H1 (cell line): ENCODE measurements at regions not wholly inside any gene's neighbourhood (a gene's known extent, or its start where the extent isn't known, plus 50 kb on each side); places are given as distances from the start of the nearest gene placed in this dataset.

ENCODE experiments used
- CTCF ChIA-PET: fragments of 300-600 bp; sonication (Branson Sonifier 250); formaldehyde crosslinking; loops from one replicate; lab custom pipeline; 2021; ENCODE audit not compliant: partially characterized antibody; lab: Charles Lee
- POLR2A ChIA-PET: fragments of 300-600 bp; sonication (Branson Sonifier 250); formaldehyde crosslinking; loops from one replicate; lab custom pipeline; 2021; ENCODE audit warnings: inconsistent platforms; ENCODE audit not compliant: partially characterized antibody; lab: Charles Lee
- DNase-seq, 2 experiments: peaks; one replicate each; pipeline versions ENCODE4 v3.0.0 to v3.0.0-alpha.2; 2010 to 2022; ENCODE audit warnings: low spot score in 2 of 2, low read depth in 1 of 2, mixed read lengths in 1 of 2
- FAIRE-seq: peaks from 2 replicates; lab custom pipeline; 2011; peaks lifted over from hg19 to GRCh38; lab: Jason Lieb, UNC
- H2AFZ ChIP-seq: 2 replicates; pipeline ENCODE4 v1.8.1; 2012; ENCODE audit warnings: low read length, inconsistent platforms
- H2AK5ac ChIP-seq: 2 replicates; pipeline ENCODE4 v1.6.1; 2013; ENCODE audit warnings: low read depth, low read length
- H2BK120ac ChIP-seq: replicated peaks from 2 replicates; pipeline ENCODE3; 2013; ENCODE audit warnings: low read depth, low read length, inconsistent platforms
- H2BK12ac ChIP-seq: 2 replicates; pipeline ENCODE4 v1.6.1; 2013; ENCODE audit warnings: low read depth, low read length
- H2BK15ac ChIP-seq: 2 replicates; pipeline ENCODE4 v1.6.1; 2013; ENCODE audit warnings: low read length
- H2BK20ac ChIP-seq: 2 replicates; pipeline ENCODE4 v1.6.1; 2013; ENCODE audit warnings: low read length
- H2BK5ac ChIP-seq: 2 replicates; pipeline ENCODE4 v1.6.1; 2013; ENCODE audit warnings: low read depth, low read length
- H3K14ac ChIP-seq: 2 replicates; pipeline ENCODE4 v1.6.1; 2013; ENCODE audit warnings: inconsistent platforms; ENCODE audit not compliant: insufficient read length
- H3K18ac ChIP-seq: 2 replicates; pipeline ENCODE4 v1.6.1; 2013; ENCODE audit warnings: low read length; ENCODE audit errors: extremely low read depth
- H3K23ac ChIP-seq: 2 replicates; pipeline ENCODE4 v1.6.1; 2013; ENCODE audit warnings: inconsistent platforms; ENCODE audit not compliant: insufficient read length
- H3K23me2 ChIP-seq: 2 replicates; pipeline ENCODE4 v1.6.1; 2013; ENCODE audit warnings: low read depth, low read length
- H3K27ac ChIP-seq: 2 replicates; pipeline ENCODE4 v1.6.1; 2011; ENCODE audit warnings: low read depth, low read length, inconsistent platforms
- H3K27me3 ChIP-seq, 4 experiments: replicated peaks in 1 of 4; 1 replicate in 1 of 4; 2 replicates in 3 of 4; pipeline versions ENCODE4 v1.6.1 to v1.8.1; 2011 to 2013; ENCODE audit warnings: low read length in 3 of 4, mild to moderate bottlenecking in 3 of 4, inconsistent platforms in 2 of 4, mixed read lengths in 2 of 4, moderate library complexity in 1 of 4; ENCODE audit not compliant: control insufficient read depth in 3 of 4, insufficient read depth in 3 of 4; ENCODE audit errors: extremely low read depth in 1 of 4
- H3K36me3 ChIP-seq, 4 experiments: 2 replicates each; pipeline versions ENCODE4 v1.6.1 to v1.8.1; 2011 to 2013; ENCODE audit warnings: mild to moderate bottlenecking in 4 of 4, low read length in 3 of 4, moderate library complexity in 2 of 4, control low read depth in 1 of 4, inconsistent platforms in 1 of 4; ENCODE audit not compliant: insufficient read depth in 4 of 4, control insufficient read depth in 2 of 4
- H3K4ac ChIP-seq: replicated peaks from 2 replicates; pipeline ENCODE3; 2013; ENCODE audit warnings: low read length, low read depth, mixed read lengths, inconsistent platforms; ENCODE audit not compliant: insufficient read length
- H3K4me1 ChIP-seq, 4 experiments: replicated peaks in 1 of 4; 1 replicate in 1 of 4; 2 replicates in 3 of 4; pipeline versions ENCODE4 v1.6.1 to v1.8.1; 2011 to 2013; ENCODE audit warnings: low read length in 3 of 4, inconsistent platforms in 2 of 4, mixed read lengths in 1 of 4; ENCODE audit not compliant: insufficient read depth in 4 of 4, control insufficient read depth in 3 of 4
- H3K4me2 ChIP-seq, 2 experiments: 2 replicates each; pipeline versions ENCODE4 v1.6.1 to v1.8.1; 2011 to 2013; ENCODE audit warnings: low read depth in 2 of 2, low read length in 2 of 2, control low read depth in 1 of 2, inconsistent platforms in 1 of 2, mild to moderate bottlenecking in 1 of 2; ENCODE audit not compliant: insufficient read depth in 1 of 2
- H3K4me3 ChIP-seq, 4 experiments: fragments of 200-600, 300-600 bp in 1 of 4; sonication (generic), shearing (Covaris generic), sonication (Bioruptor Twin) in 1 of 4; 2 replicates each; pipeline versions ENCODE4 v1.5.1 to v1.8.1; 2011 to 2016; ENCODE audit warnings: low read length in 4 of 4, low read depth in 3 of 4, control low read depth in 2 of 4, inconsistent platforms in 2 of 4, mild to moderate bottlenecking in 2 of 4, mixed read lengths in 1 of 4, moderate library complexity in 1 of 4; ENCODE audit not compliant: insufficient read depth in 2 of 4; ENCODE audit errors: extremely low read depth in 1 of 4
- H3K56ac ChIP-seq: replicated peaks from 2 replicates; pipeline ENCODE3; 2013; ENCODE audit warnings: low read depth, mild to moderate bottlenecking, mixed read lengths, low read length, inconsistent platforms; ENCODE audit not compliant: insufficient read length
- H3K79me1 ChIP-seq: 2 replicates; pipeline ENCODE4 v1.6.1; 2013; ENCODE audit warnings: low read depth, low read length, control low read depth
- H3K79me2 ChIP-seq, 2 experiments: 2 replicates each; pipeline versions ENCODE4 v1.6.1 to v1.8.1; 2012 to 2013; ENCODE audit warnings: low read length in 2 of 2, mild to moderate bottlenecking in 2 of 2, inconsistent platforms in 1 of 2; ENCODE audit not compliant: insufficient read depth in 2 of 2, control insufficient read depth in 1 of 2
- H3K9ac ChIP-seq, 4 experiments: replicated peaks in 1 of 4; 1 replicate in 1 of 4; 2 replicates in 3 of 4; pipeline versions ENCODE4 v1.6.1 to v1.8.1; 2011 to 2013; ENCODE audit warnings: low read depth in 3 of 4, low read length in 3 of 4, control low read depth in 2 of 4, mild to moderate bottlenecking in 2 of 4, moderate library complexity in 2 of 4, inconsistent platforms in 1 of 4; ENCODE audit errors: extremely low read depth in 1 of 4
- H3K9me3 ChIP-seq, 2 experiments: 2 replicates each; pipeline versions ENCODE4 v1.6.1 to v1.8.1; 2012 to 2013; ENCODE audit warnings: mild to moderate bottlenecking in 2 of 2, moderate library complexity in 2 of 2, control low read depth in 1 of 2, inconsistent platforms in 1 of 2, low read depth in 1 of 2, low read length in 1 of 2, mixed read lengths in 1 of 2; ENCODE audit not compliant: insufficient read depth in 2 of 2
- H4K20me1 ChIP-seq, 2 experiments: replicated peaks in 1 of 2; 2 replicates each; pipeline versions ENCODE3 to v1.8.1; 2011 to 2013; ENCODE audit warnings: inconsistent platforms in 2 of 2, low read length in 2 of 2, mild to moderate bottlenecking in 1 of 2; ENCODE audit not compliant: insufficient read depth in 2 of 2, control insufficient read depth in 1 of 2
- H4K5ac ChIP-seq: 2 replicates; pipeline ENCODE4 v1.6.1; 2013; ENCODE audit warnings: low read length, low read depth, mixed read lengths, inconsistent platforms; ENCODE audit not compliant: insufficient read length
- H4K8ac ChIP-seq: 2 replicates; pipeline ENCODE4 v1.8.0; 2013; ENCODE audit warnings: mild to moderate bottlenecking, moderate library complexity, low read length, inconsistent platforms; ENCODE audit not compliant: insufficient read depth; ENCODE audit errors: extremely low read depth
- H4K91ac ChIP-seq: replicated peaks from 2 replicates; pipeline ENCODE3; 2013; ENCODE audit warnings: low read length, mixed read lengths, inconsistent platforms; ENCODE audit not compliant: insufficient read length
- ASH2L ChIP-seq: fragments of 200-600, 300-600 bp; sonication (generic); IDR thresholded peaks from one replicate; pipeline ENCODE4 v1.7.1; 2017; ENCODE audit warnings: low read length
- BRCA1 ChIP-seq: IDR thresholded peaks from 2 replicates; pipeline ENCODE4 v1.6.1; 2012; ENCODE audit warnings: low read depth, low read length, improper control_type of control experiment
- EGR1 ChIP-seq: IDR thresholded peaks from 2 replicates; pipeline ENCODE4 v1.6.1; 2011; ENCODE audit warnings: low read depth, low read length, borderline replicate concordance
- GABPA ChIP-seq: IDR thresholded peaks from 2 replicates; pipeline ENCODE4 v1.6.1; 2011; ENCODE audit warnings: mild to moderate bottlenecking, low read length, moderate library complexity, borderline replicate concordance; ENCODE audit not compliant: insufficient read depth
- HDAC2 ChIP-seq, 2 experiments: fragments of 300-600 bp in 1 of 2; sonication (generic) in 1 of 2; IDR thresholded peaks; 2 replicates each; pipeline ENCODE4 v1.6.1; 2011 to 2012; ENCODE audit warnings: low read depth in 2 of 2, low read length in 2 of 2, mild to moderate bottlenecking in 2 of 2, moderate library complexity in 2 of 2, borderline replicate concordance in 1 of 2, inconsistent platforms in 1 of 2
- HDAC6 ChIP-seq: IDR thresholded peaks from one replicate; pipeline ENCODE4 v1.7.1; 2012; ENCODE audit warnings: low read depth, mild to moderate bottlenecking, inconsistent platforms, low read length, moderate library complexity
- MAX ChIP-seq: IDR thresholded peaks from 2 replicates; pipeline ENCODE4 v1.6.1; 2012; ENCODE audit warnings: inconsistent platforms
- POU5F1 ChIP-seq: IDR thresholded peaks from 2 replicates; pipeline ENCODE4 v1.6.1; 2011; ENCODE audit warnings: low read depth, mild to moderate bottlenecking, low read length, moderate library complexity
- RXRA ChIP-seq: IDR thresholded peaks from 2 replicates; pipeline ENCODE4 v1.6.1; 2011; ENCODE audit warnings: low read depth, mild to moderate bottlenecking, low read length, moderate library complexity; ENCODE audit not compliant: insufficient read depth
- SP1 ChIP-seq: IDR thresholded peaks from 2 replicates; pipeline ENCODE4 v1.6.1; 2011; ENCODE audit warnings: low read depth, low read length
- TCF12 ChIP-seq: IDR thresholded peaks from 2 replicates; pipeline ENCODE4 v1.6.1; 2011; ENCODE audit warnings: low read depth, mild to moderate bottlenecking, low read length
- ZNF274 ChIP-seq: IDR thresholded peaks from 2 replicates; pipeline ENCODE4 v1.7.0; 2012; ENCODE audit warnings: low read length, borderline replicate concordance; ENCODE audit errors: extremely low read depth
- WGBS, 2 experiments: shearing (Covaris generic) in 1 of 2; methylation state at CpG; one replicate each; pipeline versions ENCODE4 v1.1.6 to v1.1.7; 2013 to 2015; ENCODE audit warnings: low lambda C conversion rate in 2 of 2, mixed read lengths in 2 of 2, inconsistent platforms in 1 of 2, low coverage in 1 of 2, missing lambda C conversion rate in 1 of 2; ENCODE audit not compliant: insufficient replicate concordance in 2 of 2, insufficient coverage in 1 of 2, insufficient read length in 1 of 2; ENCODE audit errors: extremely low coverage in 1 of 2, missing lambda C conversion rate in 1 of 2; 5-methylcytosine and 5-hydroxymethylcytosine counted together

- Histone ChIP-seq H2BK15ac (no peak overlapping the region), H2BK120ac (no peak overlapping the region), H2AFZ (no peak overlapping the region), H3K4me2 (no peak overlapping the region), H3K4ac (no peak overlapping the region), H3K79me1 (no peaks in the 10 kb centered on the region), H3K27ac (no peak overlapping the region), H4K20me1 (no peaks in the 10 kb centered on the region), H3K4me1 (no peaks in the 10 kb centered on the region), H3K56ac (no peak overlapping the region), H3K9ac (no peak overlapping the region), H3K9me3 (peaks cover 7 to 13% of the 10 kb centered on the region in 2 experiments; a peak in 2 of 4 replicates), H4K91ac (no peak overlapping the region), H2BK20ac (no peak overlapping the region), H2BK12ac (no peak overlapping the region), H2BK5ac (no peak overlapping the region), H3K14ac (no peak overlapping the region), H3K23ac (no peak overlapping the region), H4K5ac (no peak overlapping the region), H3K4me3 (no peak overlapping the region), H3K36me3 (no peaks in the 10 kb centered on the region), H2AK5ac (no peak overlapping the region), H3K23me2 (no peaks in the 10 kb centered on the region), H4K8ac (no peak overlapping the region), H3K18ac (no peak overlapping the region), H3K79me2 (no peaks in the 10 kb centered on the region), H3K27me3 (no peaks in the 10 kb centered on the region)
- 89% methylated on average over 1 of the region's 1 CpG; no CpG with 5 or more reads in 1 of the 2 experiments for WGBS, 2 experiments
- ChIA-PET CTCF (no interaction called here), POLR2A (no interaction called here)
- TF ChIP-seq ASH2L (no peak), HDAC2 (IDR thresholded peaks at IDR 0.05; ENCODE audit: borderline replicate concordance in 1 of 2, low read depth in 2 of 2, low read length in 2 of 2) (no peak), GABPA (no peak), EGR1 (no peak), POU5F1 (no peak), BRCA1 (no peak), TCF12 (no peak), HDAC6 (no peak), MAX (no peak), RXRA (no peak), ZNF274 (no peak), SP1 (no peak)
- no peak for FAIRE-seq
- DNase-seq: no peak
Measured at GRCh38 chr3:105967117-105967516, 98.3 kb upstream of the CBLB start.
